HT-29 (cell line): ENCODE measurements at regions not wholly inside any gene's neighbourhood (a gene's known extent, or its start where the extent isn't known, plus 50 kb on each side); places are given as distances from the start of the nearest gene placed in this dataset.

Source experiments
- DNase-seq: peaks from one replicate; pipeline ENCODE4 v3.0.0-alpha.2; 2015; ENCODE audit warnings: low spot score

- no peak for DNase-seq
These were observed 216.5 kb upstream of the AADAT start for GRCh38 chr4:170306208-170306607.

- peak; percentile 48 for DNase-seq
These were observed 215.9 kb upstream of the AADAT start for GRCh38 chr4:170305627-170306026.

- DNase-seq: no peak
These were observed 191.3 kb upstream of the AADAT start for GRCh38 chr4:170281027-170281426.

GRCh38 chr4:170278460-170278859 lies 188.7 kb upstream of the AADAT start:
- DNase-seq: no peak

- no peak for DNase-seq
These were observed 184.9 kb upstream of the AADAT start for GRCh38 chr4:170274616-170275015.

- DNase-seq: no peak
These were observed 183.2 kb upstream of the AADAT start for GRCh38 chr4:170272959-170273358.

- no peak for DNase-seq
These were observed 182.0 kb upstream of the AADAT start for GRCh38 chr4:170271723-170272122.

- no peak for DNase-seq
These were observed 180.9 kb upstream of the AADAT start for GRCh38 chr4:170270628-170271027.

DNA sequence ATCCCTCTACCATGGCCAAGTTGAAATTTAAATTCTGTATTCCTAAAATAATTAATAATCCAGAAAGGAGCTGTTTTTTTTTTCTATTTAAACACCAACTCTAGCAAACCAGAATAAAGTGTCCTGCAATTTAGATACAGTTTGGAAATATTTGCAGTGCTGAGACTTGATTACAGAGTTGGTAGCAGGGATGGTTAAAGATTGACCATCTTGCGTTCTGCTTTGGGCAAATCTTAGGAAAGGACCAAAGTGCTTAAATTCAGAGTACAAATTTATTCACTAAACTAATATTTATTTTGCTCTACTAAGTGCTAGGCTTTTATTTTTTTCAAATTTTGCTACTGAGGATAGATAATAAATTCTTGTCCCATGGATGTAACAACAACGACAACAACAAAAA lies 180.2 kb upstream of the AADAT start:
- DNase-seq: no peak

- DNase-seq: peak; percentile 95
These were observed 169.9 kb upstream of the AADAT start for GRCh38 chr4:170259631-170260153.

- DNase-seq: no peak
These were observed 167.1 kb upstream of the AADAT start for GRCh38 chr4:170256807-170257206.

DNA sequence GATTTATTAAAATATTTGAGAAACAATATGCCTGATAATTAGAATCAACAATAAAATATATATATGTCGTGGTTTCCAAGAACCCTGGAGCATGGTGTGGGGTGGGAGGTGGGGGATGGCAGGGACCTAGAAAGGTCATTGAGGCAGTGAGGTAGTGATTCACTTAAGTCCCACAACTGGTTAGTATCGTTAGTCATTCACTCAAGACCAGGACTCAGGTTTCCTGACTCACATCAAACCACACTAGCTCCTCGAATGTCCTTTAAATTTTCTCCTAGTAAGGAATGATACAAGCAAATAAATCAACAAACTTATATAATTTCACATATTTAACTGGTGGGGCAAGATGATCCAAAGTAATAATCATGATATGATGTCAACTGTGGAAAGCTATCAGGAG lies 158.8 kb upstream of the AADAT start:
- DNase-seq: no peak

GRCh38 chr4:170248029-170248428 lies 158.3 kb upstream of the AADAT start:
- DNase-seq: no peak

- DNase-seq: no peak
These were observed 157.8 kb upstream of the AADAT start for GRCh38 chr4:170247596-170247995.

- no peak for DNase-seq
These were observed 154.0 kb upstream of the AADAT start for GRCh38 chr4:170243662-170244288.

- DNase-seq: no peak
These were observed 152.7 kb upstream of the AADAT start for GRCh38 chr4:170242471-170242870.

DNA sequence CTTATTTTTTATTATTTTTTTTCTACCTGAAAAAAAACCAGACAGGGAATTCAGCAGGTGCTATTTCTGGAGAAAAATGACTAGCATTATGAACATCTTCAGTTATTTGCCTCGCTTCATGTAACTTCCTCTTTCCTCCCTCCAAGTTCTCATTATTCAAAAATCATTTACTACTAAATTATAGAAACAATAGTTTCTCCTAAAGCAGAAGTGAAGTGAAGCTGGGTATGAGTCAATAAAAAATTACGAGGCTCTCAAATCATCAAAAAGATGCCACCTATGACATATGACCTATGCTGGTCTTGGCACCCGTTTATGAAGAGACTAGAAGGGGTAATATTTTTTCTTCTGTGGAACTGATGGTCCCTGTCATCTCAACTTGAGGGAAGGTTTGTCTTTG lies 145.0 kb upstream of the AADAT start:
- no peak for DNase-seq

DNA sequence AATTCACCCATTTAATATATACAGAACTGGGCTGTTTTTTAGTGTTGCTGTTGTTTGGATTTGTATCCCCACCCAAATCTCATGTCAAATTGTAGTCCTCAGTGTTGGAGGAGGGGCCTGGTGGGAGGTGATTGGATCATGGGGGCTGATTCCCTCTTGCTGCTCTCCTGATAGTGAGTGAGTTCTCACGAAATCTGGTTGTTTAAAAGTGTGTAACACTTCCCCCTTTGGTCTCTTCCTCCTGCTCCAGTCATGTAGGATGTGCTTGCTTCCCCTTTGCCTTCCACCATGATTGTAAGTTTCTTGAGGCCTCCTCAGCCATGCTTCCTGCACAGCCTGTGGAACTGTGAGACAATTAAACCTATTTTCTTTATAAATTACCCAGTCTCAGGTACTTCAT lies 141.6 kb upstream of the AADAT start:
- DNase-seq: no peak

- DNase-seq: no peak
These were observed 140.5 kb upstream of the AADAT start for GRCh38 chr4:170230242-170230641.

- no peak for DNase-seq
These were observed 139.2 kb upstream of the AADAT start for GRCh38 chr4:170229006-170229405.

GRCh38 chr4:170227928-170228327 lies 138.2 kb upstream of the AADAT start:
- DNase-seq: peak; percentile 9

DNA sequence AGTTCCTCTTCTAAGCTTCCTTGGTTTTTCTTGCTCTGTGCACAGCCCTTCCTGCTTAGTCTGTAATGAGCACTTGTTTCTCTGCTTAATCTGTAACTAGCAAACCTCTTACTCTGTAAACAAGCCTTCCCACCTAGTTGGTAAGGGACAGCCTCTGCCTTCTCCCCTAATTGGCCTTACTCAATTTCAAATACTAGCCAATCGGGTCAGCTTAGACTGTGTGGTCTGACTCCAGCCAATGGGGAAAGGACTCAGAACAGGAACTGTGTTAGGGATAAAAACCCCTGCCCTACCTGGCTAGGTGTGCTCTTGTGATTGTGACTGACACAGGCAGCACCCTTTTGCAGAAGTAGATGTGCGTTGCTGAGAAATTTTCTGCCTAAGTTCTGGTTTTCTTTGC lies 136.5 kb upstream of the AADAT start:
- DNase-seq: peak; percentile 71

DNA sequence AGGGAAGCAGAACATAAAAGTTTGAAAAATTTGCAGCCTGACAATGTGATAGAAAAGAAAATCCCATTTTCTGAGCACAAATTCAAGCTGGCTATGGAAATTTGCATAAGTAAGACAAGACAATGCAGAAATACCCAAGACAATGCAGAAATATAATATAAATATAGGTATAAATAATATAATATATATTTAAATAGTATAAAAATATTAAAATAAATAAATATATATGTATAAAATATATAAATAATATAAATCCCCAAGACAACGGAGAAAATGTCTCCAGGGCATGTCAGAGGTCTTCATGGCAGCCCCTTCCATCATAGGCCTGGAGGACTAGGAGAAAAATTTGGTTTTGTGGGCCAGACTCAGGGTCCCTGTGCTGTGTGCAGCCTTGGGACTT lies 125.0 kb upstream of the AADAT start:
- DNase-seq: no peak

DNA sequence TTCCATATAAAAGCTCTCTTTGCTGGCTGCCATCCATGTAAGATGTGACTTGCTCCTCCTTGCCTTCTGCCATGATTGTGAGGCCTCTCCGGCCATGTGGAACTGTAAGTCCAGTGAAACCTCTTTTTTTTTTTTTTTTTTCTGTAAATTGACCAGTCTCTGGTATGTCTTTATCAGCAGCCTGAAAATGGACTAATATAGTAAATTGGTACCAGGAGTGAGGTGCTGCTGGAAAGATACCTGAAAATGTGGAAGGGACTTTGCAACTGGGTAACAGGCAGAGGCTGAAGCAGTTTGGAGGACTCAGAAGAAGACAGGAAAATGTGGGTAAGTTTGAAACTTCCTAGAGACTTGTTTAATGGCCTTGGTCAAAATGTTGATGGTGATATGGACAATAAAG lies 124.3 kb upstream of the AADAT start:
- no peak for DNase-seq
